HepG2 (cell line): ENCODE measurements at regions not wholly inside any gene's neighbourhood (a gene's known extent, or its start where the extent isn't known, plus 50 kb on each side); places are given as distances from the start of the nearest gene placed in this dataset.

Source experiments
- CBFB ChIP-seq: sonication (generic); formaldehyde crosslinking; IDR thresholded peaks from 2 replicates; pipeline ENCODE4 v1.4.0; 2020; ENCODE audit warnings: missing genetic modification reagents
- CBX5 ChIP-seq: sonication (generic); formaldehyde crosslinking; IDR thresholded peaks from 2 replicates; pipeline ENCODE4 v1.4.0; 2020; ENCODE audit warnings: missing genetic modification reagents, borderline replicate concordance
- DNMT3B ChIP-seq: conservative IDR thresholded peaks from 2 replicates; pipeline ENCODE4 v1.6.1; 2016; ENCODE audit warnings: missing biosample characterization, control low read depth
- HNRNPK ChIP-seq: fragments of 200-400 bp; formaldehyde crosslinking; IDR thresholded peaks from 2 replicates; pipeline ENCODE4 v1.6.1; 2018; ENCODE audit warnings: low read length, low read depth, moderate library complexity, mild to moderate bottlenecking; ENCODE audit not compliant: poor library complexity, severe bottlenecking
- IRF2 ChIP-seq: IDR thresholded peaks from 2 replicates; pipeline ENCODE4 v1.6.1; 2018; ENCODE audit warnings: missing genetic modification reagents, missing compliant biosample characterization
- KAT2B ChIP-seq: fragments of 150-350 bp; IDR thresholded peaks from 2 replicates; pipeline ENCODE4 v1.6.1; 2014; ENCODE audit warnings: low read depth, low read length, borderline replicate concordance
- MAFG ChIP-seq: sonication (generic); formaldehyde crosslinking; IDR thresholded peaks from 2 replicates; pipeline ENCODE4 v1.5.1; 2020; ENCODE audit warnings: mild to moderate bottlenecking, missing genetic modification reagents
- MIXL1 ChIP-seq: IDR thresholded peaks from 2 replicates; pipeline ENCODE4 v1.6.1; 2016
- NR1H2 ChIP-seq: sonication (generic); formaldehyde crosslinking; IDR thresholded peaks from 2 replicates; pipeline ENCODE4 v1.8.1; 2022; ENCODE audit warnings: low read depth, missing genetic modification reagents, borderline replicate concordance
- POGZ ChIP-seq: sonication (generic); formaldehyde crosslinking; IDR thresholded peaks from 2 replicates; pipeline ENCODE4 v1.4.0; 2020; ENCODE audit warnings: mild to moderate bottlenecking, missing genetic modification reagents
- SALL2 ChIP-seq: sonication (generic); formaldehyde crosslinking; IDR thresholded peaks from 2 replicates; pipeline ENCODE4 v1.8.1; 2023; ENCODE audit warnings: mild to moderate bottlenecking, missing genetic modification reagents, inconsistent platforms
- TBP ChIP-seq: sonication (generic); formaldehyde crosslinking; IDR thresholded peaks from 2 replicates; pipeline ENCODE4 v1.5.0; 2020; ENCODE audit warnings: missing genetic modification reagents
- XRCC5 ChIP-seq: fragments of 200-400 bp; formaldehyde crosslinking; optimal IDR thresholded peaks from 2 replicates; pipeline ENCODE3; 2017; ENCODE audit warnings: mild to moderate bottlenecking, low read length
- ZBTB21 ChIP-seq: sonication (generic); formaldehyde crosslinking; IDR thresholded peaks from 2 replicates; pipeline ENCODE4 v1.4.0; 2020; ENCODE audit warnings: missing genetic modification reagents
- ZFP62 ChIP-seq: sonication (generic); formaldehyde crosslinking; IDR thresholded peaks from 2 replicates; pipeline ENCODE4 v1.4.0; 2020; ENCODE audit warnings: missing genetic modification reagents
- ZHX1 ChIP-seq: sonication (generic); formaldehyde crosslinking; IDR thresholded peaks from 2 replicates; pipeline ENCODE4 v1.8.1; 2022; ENCODE audit warnings: low read depth, mild to moderate bottlenecking, missing genetic modification reagents
- ZMYM3 ChIP-seq: sonication (generic); formaldehyde crosslinking; IDR thresholded peaks from 2 replicates; pipeline ENCODE4 v1.5.1; 2020; ENCODE audit warnings: mild to moderate bottlenecking, missing genetic modification reagents
- ZNF230 ChIP-seq: sonication (generic); formaldehyde crosslinking; IDR thresholded peaks from 2 replicates; pipeline ENCODE4 v1.4.0; 2020; ENCODE audit warnings: mild to moderate bottlenecking, missing genetic modification reagents
- ZNF251 ChIP-seq: sonication (generic); formaldehyde crosslinking; IDR thresholded peaks from 2 replicates; pipeline ENCODE4 v1.9.0; 2021; ENCODE audit warnings: mild to moderate bottlenecking, missing genetic modification reagents
- ZNF292 ChIP-seq: sonication (generic); formaldehyde crosslinking; IDR thresholded peaks from 2 replicates; pipeline ENCODE4 v1.8.1; 2022; ENCODE audit warnings: mild to moderate bottlenecking, low read depth, missing genetic modification reagents, borderline replicate concordance
- ZNF331 ChIP-seq: sonication (generic); formaldehyde crosslinking; IDR thresholded peaks from 2 replicates; pipeline ENCODE4 v1.4.0; 2020; ENCODE audit warnings: missing genetic modification reagents
- ZNF354B ChIP-seq: sonication (generic); formaldehyde crosslinking; IDR thresholded peaks from 2 replicates; pipeline ENCODE4 v1.8.0; 2022; ENCODE audit warnings: mild to moderate bottlenecking, missing genetic modification reagents
- ZNF496 ChIP-seq: sonication (generic); formaldehyde crosslinking; IDR thresholded peaks from 2 replicates; pipeline ENCODE4 v1.8.1; 2023; ENCODE audit warnings: mild to moderate bottlenecking, moderate library complexity, missing genetic modification reagents; ENCODE audit not compliant: insufficient replicate concordance
- ZNF562 ChIP-seq: sonication (generic); formaldehyde crosslinking; IDR thresholded peaks from 2 replicates; pipeline ENCODE4 v1.8.0; 2022; ENCODE audit warnings: missing genetic modification reagents, borderline replicate concordance
- ZNF768 ChIP-seq: sonication (generic); formaldehyde crosslinking; IDR thresholded peaks from 2 replicates; pipeline ENCODE4 v1.4.0; 2020; ENCODE audit warnings: missing genetic modification reagents
- TF ChIP-seq, protein P1 (sequence below): sonication (generic); formaldehyde crosslinking; IDR thresholded peaks from 2 replicates; pipeline ENCODE4 v1.5.0; 2020; ENCODE audit warnings: missing genetic modification reagents
- TF ChIP-seq, protein P2 (sequence below): sonication (generic); formaldehyde crosslinking; IDR thresholded peaks from 2 replicates; pipeline ENCODE4 v1.5.1; 2020; ENCODE audit warnings: missing genetic modification reagents, mild to moderate bottlenecking, borderline replicate concordance

- TF ChIP-seq POGZ (CRISPR knock-in tag) (peak; percentile 43; the same call in 1 of the 2 replicates), ZBTB21 (CRISPR knock-in tag) (no peak), SALL2 (CRISPR knock-in tag) (no peak), ZNF562 (no peak), CBFB (no peak), ZHX1 (CRISPR knock-in tag) (0 out of 2 replicates have a peak, but pooled peaks have one; percentile 39), NR1H2 (CRISPR knock-in tag) (no peak), KAT2B (no peak), HNRNPK (no peak), ZNF230 (no peak), ZNF331 (CRISPR knock-in tag) (peak; percentile 79), TBP (CRISPR knock-in tag) (no peak), DNMT3B (no peak), ZFP62 (CRISPR knock-in tag) (no peak), ZMYM3 (CRISPR knock-in tag) (no peak), ZNF496 (CRISPR knock-in tag) (no peak), XRCC5 (peak; percentile 72), ZNF354B (CRISPR knock-in tag) (no peak), IRF2 (CRISPR knock-in tag) (peak; percentile 62; the same call in 1 of the 2 replicates), MIXL1 (CRISPR knock-in tag) (no peak), CBX5 (peak; percentile 84; the same call in 1 of the 2 replicates), ZNF768 (CRISPR knock-in tag) (peak; percentile 79; the same call in 1 of the 2 replicates), ZNF292 (CRISPR knock-in tag) (peak; percentile 83; the same call in 1 of the 2 replicates), ZNF251 (CRISPR knock-in tag) (no peak), MAFG (no peak)
- TF ChIP-seq, protein P1, sequence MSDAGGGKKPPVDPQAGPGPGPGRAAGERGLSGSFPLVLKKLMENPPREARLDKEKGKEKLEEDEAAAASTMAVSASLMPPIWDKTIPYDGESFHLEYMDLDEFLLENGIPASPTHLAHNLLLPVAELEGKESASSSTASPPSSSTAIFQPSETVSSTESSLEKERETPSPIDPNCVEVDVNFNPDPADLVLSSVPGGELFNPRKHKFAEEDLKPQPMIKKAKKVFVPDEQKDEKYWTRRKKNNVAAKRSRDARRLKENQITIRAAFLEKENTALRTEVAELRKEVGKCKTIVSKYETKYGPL (CRISPR knock-in tag) = no peak
- TF ChIP-seq, protein P2, sequence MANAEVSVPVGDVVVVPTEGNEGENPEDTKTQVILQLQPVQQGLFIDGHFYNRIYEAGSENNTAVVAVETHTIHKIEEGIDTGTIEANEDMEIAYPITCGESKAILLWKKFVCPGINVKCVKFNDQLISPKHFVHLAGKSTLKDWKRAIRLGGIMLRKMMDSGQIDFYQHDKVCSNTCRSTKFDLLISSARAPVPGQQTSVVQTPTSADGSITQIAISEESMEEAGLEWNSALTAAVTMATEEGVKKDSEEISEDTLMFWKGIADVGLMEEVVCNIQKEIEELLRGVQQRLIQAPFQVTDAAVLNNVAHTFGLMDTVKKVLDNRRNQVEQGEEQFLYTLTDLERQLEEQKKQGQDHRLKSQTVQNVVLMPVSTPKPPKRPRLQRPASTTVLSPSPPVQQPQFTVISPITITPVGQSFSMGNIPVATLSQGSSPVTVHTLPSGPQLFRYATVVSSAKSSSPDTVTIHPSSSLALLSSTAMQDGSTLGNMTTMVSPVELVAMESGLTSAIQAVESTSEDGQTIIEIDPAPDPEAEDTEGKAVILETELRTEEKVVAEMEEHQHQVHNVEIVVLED (CRISPR knock-in tag) = peak; percentile 24; the same call in 1 of the 2 replicates
These were observed 83.6 kb downstream of the SIK1 start (continued) for GRCh38 chr21:43343095-43343991.
